OCI-M1 (cell line): ENCODE measurements at regions not wholly inside any gene's neighbourhood (a gene's known extent, or its start where the extent isn't known, plus 50 kb on each side); places are given as distances from the start of the nearest gene placed in this dataset.
"Not testable (repeated sequence)": the region's sequence is repeated elsewhere in the genome, so short reads cannot be mapped to it uniquely, and the experiment has no call there.

Experiments
- DNase-seq: peaks from one replicate; lab custom pipeline; 2025; lab: John Stamatoyannopoulos, UW

DNA sequence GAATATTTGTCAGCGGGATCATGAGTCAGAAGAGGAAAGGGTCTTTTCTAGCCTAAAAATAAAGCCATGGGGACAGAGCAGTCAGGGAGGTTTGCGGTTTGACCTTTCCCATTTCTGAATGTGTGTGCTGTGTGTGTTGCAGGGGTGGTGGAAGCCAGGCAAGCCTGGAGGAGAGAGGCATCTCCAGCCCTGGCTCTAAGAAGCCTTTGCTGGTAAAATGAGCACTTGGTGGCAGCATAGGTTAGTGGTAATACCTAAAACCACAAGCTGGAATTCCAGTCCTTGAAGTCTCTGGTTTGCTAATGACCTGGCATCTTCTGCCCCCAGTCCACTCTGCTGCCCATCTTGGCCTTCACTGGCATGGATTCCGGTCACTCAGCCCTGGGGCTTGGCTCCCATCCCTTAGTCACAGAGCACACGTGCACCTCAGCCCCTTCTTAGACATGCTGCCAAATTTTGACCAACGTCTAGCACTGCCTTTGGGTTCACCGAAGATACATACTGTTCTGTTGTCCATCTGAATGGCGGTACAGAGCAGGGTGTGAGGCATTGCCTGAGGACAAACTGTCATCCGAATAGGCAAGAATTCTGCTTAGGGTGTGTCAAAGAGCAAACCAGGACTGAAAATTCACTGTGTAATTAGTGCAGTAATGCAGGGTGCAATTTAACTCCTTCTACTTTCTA, 52.7 kb downstream of the KCNA5 start:
- DNase-seq: no peak

- DNase-seq: no peak
Observed at GRCh38 chr12:5097786-5098185, 54.1 kb downstream of the KCNA5 start.

- DNase-seq: no peak
Observed at GRCh38 chr12:5099136-5099535, 55.5 kb downstream of the KCNA5 start.

DNA sequence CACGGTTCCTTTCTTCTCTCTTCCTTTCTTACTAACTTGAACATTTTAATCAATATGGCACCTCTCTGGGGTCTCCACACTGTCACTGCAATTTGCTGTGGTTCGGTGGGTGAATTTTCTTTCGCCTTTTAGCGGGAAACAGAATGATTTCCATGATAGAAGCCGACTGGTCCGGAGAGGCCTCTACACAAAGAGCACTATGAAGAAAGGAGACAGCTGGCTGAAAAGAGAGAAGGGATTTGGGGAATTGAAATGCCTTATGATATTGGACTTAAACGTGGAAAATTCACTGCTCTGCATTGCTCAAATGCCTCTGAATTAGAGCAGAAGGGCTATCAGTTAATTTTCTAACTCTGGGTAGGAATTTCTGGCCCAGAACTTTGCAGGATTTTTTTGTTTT, 55.9 kb downstream of the KCNA5 start:
- no peak for DNase-seq

- DNase-seq: no peak
Observed at GRCh38 chr12:5101686-5102085, 58.0 kb downstream of the KCNA5 start.

DNA sequence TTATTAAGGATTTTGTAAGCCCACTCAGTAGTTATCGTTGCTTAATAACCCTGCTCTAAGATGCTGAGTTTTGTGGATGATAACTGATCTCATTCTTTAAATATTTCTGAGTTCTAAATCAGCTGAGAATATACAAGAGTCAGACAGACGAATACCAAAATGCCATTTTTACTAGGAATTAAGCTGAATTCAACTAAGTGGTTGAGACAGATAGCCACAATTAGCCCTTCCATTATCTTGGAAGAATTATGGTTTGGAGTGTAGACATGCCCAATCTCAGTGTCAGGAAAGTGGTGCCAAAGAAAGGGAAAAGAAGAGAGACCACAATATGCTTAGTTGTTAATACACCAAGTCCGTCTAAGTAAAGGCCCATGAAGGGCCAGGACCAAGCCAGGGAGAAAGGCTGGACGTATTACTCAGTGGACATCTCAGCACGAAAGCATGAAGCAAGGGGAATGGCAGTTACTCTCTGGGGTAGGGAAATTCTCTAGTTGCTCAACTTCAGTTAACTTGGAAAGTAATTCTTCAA, 58.6 kb downstream of the KCNA5 start:
- DNase-seq: no peak

DNA sequence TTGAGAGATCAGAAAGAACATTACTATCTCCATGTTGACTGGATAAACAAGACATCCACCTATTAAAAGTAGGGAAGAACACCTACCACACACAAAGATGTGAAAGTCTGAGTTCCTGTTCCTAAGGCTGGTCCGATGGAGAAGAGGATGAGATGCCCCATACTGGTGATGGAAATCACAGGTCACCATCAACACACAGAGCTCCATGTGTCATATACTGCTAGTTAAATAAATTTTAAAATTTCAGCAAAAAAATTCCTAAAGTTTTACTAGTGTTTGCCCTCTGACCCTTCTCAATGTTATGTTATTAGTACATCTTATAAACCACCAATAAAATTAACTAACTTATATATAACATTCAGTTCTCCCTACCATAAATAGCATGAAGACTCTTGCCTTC, 59.1 kb downstream of the KCNA5 start:
- no peak for DNase-seq

DNA sequence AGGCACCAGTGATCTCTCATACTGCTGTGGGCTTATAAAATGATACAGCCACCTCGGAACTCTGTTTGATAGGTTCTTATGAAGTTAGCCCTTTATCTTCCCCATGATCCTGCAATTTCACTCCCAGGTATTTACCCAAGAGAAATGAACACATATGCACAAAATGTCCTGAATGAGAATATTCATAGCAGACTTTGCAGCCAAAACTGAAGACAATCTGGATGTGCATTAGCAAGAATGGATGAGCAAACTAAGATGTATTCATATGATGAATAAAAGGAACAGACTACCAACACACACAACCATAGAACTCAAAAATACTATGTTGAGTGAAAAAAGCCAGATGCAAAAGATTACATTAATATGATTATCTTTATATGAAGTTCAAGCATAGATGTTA, 66.7 kb downstream of the KCNA5 start:
- DNase-seq: no peak

- no peak for DNase-seq
Observed at GRCh38 chr12:5114436-5114835, 70.8 kb downstream of the KCNA5 start.

GRCh38 chr12:5121784-5122183, 78.1 kb downstream of the KCNA5 start:
- DNase-seq: not testable (repeated sequence)

GRCh38 chr12:5122256-5122831, 78.7 kb downstream of the KCNA5 start:
- not testable (repeated sequence) for DNase-seq

- DNase-seq: no peak
Observed at GRCh38 chr12:5123921-5124320, 80.2 kb downstream of the KCNA5 start.

DNA sequence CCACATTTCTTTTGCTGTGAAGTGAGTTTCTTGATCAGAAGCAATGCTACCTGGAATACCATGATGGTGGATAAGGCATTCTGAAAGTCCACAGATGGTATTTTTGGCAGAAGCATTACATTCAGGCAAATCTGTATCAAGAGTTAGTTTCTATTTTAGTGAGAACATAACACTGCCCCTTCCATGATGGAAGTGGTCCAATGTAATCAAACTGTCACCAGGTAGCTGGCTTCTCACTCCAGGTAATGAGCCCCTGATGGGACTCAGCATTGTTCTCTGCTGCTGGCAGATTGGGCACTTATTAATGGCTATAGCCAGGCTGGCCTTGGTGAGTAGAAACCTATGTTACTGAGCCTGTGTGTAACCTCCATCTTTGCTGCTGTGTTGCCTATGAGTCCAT, 80.7 kb downstream of the KCNA5 start:
- no peak for DNase-seq

DNA sequence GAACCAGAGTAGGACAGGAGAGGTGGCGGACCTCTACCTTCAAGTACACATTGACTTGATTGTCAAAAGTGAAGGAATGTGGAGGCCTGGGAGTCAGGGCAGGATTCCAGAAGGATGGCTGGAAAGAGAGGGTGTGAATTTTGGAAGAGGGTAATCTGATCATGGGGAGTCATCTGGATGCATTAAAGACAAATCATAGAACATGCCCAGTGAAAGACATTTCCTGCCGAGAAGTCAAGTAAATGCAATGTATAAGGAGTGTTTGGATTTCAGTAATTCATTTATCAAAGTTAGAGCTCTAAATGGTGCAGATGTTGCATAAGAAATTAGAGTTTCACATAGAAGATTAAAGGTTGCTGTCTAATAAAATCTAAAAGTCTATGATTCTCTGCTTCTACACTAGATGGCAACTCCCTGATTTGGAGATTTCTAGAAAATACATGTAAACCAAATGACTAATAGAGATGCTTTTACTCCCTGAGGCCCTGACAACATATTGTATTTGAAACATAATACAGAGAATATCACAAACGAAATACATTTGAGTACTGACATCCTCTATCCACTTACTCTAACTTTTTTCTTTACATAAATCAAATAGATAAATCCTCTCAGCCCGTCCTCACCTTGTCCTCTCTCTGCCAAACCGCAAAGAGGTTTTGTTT, 91.3 kb downstream of the KCNA5 start:
- no peak for DNase-seq

GRCh38 chr12:5138256-5138655, 94.6 kb downstream of the KCNA5 start:
- DNase-seq: no peak

DNA sequence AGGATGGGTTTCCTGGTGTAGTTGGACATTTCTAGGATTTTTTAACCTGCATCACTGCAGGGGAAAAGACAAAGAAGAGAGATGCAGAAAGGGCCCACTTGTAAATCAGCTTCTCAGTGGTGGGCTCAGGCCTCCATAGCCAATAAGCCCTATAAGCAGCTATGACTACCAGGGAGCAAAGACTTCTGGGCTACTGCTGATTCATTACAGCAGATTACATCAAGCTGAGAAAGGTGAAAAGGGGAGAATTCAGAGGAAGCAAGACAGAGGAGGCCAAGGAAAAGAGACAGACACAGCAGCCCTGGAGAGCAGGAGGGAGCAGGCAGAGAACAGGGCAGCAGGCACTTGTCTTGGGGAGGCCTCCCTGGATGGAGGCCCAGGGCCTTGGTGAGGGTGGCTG, 95.2 kb downstream of the KCNA5 start:
- DNase-seq: no peak

GRCh38 chr12:5139751-5140150, 96.1 kb downstream of the KCNA5 start:
- DNase-seq: no peak

GRCh38 chr12:5140190-5140589, 96.5 kb downstream of the KCNA5 start:
- no peak for DNase-seq

DNA sequence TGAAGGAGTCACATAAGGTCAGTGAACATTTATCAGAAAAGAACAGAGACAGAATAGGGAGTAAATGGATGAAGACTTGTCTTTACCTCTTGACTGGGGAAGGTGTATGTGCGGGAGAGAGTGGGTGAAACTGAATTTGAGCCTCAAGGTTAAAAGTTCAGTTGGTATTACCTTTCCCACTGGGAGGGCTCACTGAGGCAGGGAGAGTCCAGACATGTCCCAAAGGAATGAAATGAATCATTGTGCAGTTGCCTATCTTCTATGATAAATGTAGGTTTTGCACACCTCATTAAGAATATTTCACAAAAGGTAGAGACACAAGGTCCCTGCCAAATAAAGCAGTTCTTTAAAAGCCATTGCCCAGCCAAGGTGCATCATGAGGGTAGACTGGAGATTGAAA, 105.2 kb downstream of the KCNA5 start:
- DNase-seq: no peak

GRCh38 chr12:5154091-5154490, 110.4 kb downstream of the KCNA5 start:
- no peak for DNase-seq

DNA sequence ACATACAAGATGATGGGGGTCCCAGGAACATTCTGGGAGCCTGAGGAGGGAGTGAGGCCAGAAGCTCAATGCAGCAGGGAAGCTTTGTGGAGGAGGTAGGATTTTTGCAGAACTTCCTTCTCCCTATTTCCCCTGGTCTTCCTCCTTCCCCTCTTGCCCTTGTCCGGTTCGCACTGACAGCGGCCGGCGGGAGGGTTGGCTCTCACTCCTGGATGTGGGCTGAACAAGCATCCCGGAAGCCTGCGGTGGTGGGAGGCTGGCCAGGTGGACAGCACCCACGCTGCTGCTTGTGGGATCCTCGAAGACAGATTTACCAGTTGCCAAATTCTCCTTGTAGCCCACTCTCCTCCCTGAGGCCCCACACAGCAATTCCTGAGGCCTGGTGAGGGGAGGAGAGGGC, 112.2 kb downstream of the KCNA5 start:
- no peak for DNase-seq

GRCh38 chr12:5160827-5161226, 117.1 kb downstream of the KCNA5 start:
- DNase-seq: no peak

- no peak for DNase-seq
Observed at GRCh38 chr12:5163661-5164060, 120.0 kb downstream of the KCNA5 start.
